GM10266 (cell line): ENCODE measurements at regions not wholly inside any gene's neighbourhood (a gene's known extent, or its start where the extent isn't known, plus 50 kb on each side); places are given as distances from the start of the nearest gene placed in this dataset.

Experiments used
- DNase-seq: peaks from one replicate; pipeline ENCODE4 v3.0.0; 2012; ENCODE audit errors: extremely low spot score
- TF ChIP-seq, protein P1 (sequence below): IDR thresholded peaks from 2 replicates; pipeline ENCODE4 v1.5.1; 2012; ENCODE audit warnings: mild to moderate bottlenecking, low read depth; ENCODE audit not compliant: control insufficient read depth, insufficient read depth; ENCODE audit errors: missing control alignments

DNA sequence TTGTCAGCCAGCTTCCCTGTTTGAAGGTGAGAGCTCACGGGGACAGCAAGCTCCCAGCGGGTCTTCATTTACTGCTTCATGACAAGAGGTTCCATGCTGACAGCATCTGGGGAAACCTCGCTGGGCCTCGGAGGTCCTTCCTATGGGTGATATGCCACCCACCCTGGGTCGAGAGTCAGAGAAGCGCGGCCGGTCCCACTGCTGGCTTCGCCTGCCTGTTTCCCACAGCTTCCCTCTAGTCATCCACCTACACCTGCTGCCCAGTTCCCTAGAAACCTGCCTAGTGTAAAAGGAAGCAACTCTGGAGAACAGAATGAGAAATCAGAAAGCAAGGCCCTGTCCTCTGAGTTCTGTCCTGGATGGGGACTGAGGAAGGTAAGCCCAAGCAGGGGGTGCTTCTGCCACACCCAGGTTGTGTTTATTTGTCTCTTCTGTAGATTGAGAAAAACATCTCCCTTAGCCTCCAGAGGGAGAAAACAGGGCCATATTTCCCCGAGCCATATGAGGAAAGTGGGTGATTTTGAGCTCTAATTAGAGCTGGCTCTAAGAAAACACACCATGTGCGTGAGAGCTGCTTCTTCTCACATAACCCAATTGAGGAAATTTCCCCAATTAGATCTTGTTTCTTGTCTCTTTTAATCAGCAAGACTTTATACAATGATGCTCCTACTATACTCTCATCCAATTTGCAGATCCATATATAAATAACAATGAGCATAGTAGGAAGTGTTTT, 504.3 kb downstream of the IRS2 start:
- TF ChIP-seq, protein P1, sequence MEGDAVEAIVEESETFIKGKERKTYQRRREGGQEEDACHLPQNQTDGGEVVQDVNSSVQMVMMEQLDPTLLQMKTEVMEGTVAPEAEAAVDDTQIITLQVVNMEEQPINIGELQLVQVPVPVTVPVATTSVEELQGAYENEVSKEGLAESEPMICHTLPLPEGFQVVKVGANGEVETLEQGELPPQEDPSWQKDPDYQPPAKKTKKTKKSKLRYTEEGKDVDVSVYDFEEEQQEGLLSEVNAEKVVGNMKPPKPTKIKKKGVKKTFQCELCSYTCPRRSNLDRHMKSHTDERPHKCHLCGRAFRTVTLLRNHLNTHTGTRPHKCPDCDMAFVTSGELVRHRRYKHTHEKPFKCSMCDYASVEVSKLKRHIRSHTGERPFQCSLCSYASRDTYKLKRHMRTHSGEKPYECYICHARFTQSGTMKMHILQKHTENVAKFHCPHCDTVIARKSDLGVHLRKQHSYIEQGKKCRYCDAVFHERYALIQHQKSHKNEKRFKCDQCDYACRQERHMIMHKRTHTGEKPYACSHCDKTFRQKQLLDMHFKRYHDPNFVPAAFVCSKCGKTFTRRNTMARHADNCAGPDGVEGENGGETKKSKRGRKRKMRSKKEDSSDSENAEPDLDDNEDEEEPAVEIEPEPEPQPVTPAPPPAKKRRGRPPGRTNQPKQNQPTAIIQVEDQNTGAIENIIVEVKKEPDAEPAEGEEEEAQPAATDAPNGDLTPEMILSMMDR, result no peak
- no peak for DNase-seq

GRCh38 chr13:109281017-109281902, 505.1 kb downstream of the IRS2 start:
- TF ChIP-seq, protein P1, result no peak
- no peak for DNase-seq

DNA sequence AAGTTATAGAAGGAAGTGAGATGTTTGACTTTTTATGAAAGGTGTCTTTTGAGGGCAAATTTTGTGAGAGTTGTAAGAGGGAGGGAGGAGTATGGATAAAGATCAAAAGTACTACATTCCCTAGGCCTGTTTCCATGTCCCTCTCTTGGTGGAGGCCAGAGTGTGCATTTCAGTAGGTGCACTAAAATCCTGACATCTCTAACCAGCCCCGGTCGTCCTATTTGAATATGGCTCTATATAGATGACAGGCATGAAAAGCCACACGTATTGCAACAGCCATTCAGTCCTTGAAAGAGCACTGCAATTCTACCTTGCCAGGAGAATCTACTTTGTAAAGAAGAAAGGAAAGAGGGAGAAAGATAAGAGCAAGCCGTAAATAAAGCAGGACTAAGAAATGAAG, 510.1 kb downstream of the IRS2 start:
- no peak for DNase-seq
- TF ChIP-seq, protein P1, result no peak

DNA sequence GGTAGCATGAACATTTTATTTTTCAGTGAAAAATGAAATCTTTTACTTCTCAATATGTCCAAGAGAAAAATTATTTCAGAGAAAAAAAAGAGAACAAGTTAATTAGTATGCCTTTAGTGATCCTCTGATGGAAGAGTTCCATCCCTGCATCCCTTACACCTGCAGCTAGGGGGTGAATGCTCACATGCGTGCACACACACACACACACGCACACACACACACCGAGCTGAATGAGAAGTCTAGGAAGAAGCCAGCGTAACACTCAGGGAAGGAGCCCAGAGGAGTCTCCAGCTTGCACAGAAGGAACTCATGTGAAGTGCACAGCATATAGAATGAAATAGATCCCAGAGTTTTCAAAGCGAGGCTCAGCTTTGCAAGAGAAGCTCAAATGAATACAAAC, 510.5 kb downstream of the IRS2 start:
- DNase-seq, result no peak

DNA sequence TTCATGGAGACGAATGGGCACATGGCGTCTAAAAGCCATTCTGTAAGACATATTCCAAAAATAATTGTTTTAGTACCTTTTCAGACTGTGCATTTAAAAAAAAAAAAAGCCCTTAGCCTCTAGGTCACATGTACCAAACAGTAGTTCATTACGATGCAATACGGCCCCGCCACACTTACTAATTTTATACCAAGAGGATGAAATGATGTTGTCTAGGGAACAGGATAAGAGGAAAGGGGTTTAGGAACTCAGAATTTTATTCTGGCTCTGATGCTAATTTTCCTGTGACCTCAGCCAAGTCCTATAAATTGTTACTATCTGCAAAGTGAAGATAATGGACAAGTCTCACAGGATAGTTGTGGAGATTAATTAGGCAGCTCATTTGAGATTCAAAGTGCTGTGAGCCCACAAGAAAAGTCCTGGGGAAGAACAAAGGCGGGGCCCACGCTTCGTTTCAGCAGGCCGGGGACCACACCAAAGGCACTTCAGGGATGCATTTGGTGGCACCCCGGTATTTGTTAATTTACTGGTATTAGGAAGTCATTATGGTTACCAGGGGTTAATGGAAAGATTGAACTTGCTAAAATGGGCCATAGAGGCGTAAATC, 511.1 kb downstream of the IRS2 start:
- no peak for DNase-seq
- TF ChIP-seq, protein P1, result no peak

More for the DNA sequence above, 510.5 kb downstream of the IRS2 start:
- TF ChIP-seq, protein P1, result no peak

GRCh38 chr13:109274188-109274821, 512.1 kb downstream of the IRS2 start:
- TF ChIP-seq, protein P1, result no peak
- DNase-seq, result no peak
